Hematopoietic multipotent progenitor cell treated with erythropoietin and hydrocortisone succinate and interleukin-3 and kit ligand, for 6 days (in vitro differentiated cells): ENCODE measurements at regions not wholly inside any gene's neighbourhood (a gene's known extent, or its start where the extent isn't known, plus 50 kb on each side); places are given as distances from the start of the nearest gene placed in this dataset.

Experiments
- DNase-seq: peaks from one replicate; pipeline ENCODE4 v3.0.0-alpha.2; 2015

DNA sequence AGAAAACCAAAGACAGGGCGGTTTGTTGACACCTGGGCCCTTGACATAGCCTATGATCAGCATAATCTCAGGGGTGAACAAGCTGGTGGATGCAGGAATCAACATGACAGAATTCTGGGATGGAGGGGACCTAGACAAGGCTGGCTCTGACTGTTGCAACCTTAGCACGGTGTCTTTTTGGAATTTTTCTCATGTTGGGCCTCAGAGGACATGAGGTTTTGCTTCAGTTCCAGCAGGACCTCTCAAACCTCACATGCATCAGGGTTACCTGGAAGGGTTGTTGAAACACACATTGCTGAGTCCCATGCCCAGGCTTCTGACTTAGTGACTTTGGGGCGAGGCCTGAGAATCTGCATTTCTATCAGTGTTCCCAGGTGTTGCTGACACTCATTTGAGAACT is 345.6 kb upstream of the B3GAT1 start:
- DNase-seq, result no peak

GRCh38 chr11:134756811-134757540 is 344.9 kb upstream of the B3GAT1 start:
- DNase-seq, result no peak

- no peak for DNase-seq
These were observed 343.5 kb upstream of the B3GAT1 start for GRCh38 chr11:134755535-134755934.

DNA sequence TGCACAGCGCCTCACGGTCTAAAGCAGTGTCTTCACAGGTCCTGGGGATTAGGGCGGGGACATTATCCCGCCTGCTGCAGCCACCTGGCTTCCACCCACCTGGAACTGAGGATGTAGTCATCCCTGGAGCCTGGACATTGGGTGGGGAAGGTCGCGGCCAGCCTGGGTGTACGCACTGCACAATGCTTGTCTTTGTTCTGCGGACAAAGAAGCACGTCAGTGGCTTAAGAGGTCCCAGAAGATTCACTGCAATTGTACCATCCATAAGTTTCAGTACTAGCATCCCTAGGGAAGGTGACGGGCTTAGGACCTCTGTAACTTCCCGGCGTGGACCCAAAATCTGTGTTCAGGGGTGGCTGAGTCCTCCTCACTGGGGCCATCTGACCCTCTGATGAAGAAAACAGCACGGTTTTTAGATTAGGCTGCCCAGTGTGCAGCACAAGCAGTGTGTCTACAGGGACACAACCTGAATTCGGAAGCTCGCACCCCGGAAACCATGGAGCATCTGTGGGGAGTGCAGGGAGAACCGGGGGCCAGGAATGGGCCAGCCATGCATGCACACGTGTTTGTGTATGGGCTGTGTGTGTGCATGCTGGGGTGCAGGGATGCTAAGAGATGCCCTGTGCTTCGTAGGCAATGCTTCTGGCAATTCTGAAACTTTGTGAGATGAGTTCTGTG is 342.6 kb upstream of the B3GAT1 start:
- no peak for DNase-seq

GRCh38 chr11:134753771-134754520 is 341.9 kb upstream of the B3GAT1 start:
- DNase-seq, result no peak

DNA sequence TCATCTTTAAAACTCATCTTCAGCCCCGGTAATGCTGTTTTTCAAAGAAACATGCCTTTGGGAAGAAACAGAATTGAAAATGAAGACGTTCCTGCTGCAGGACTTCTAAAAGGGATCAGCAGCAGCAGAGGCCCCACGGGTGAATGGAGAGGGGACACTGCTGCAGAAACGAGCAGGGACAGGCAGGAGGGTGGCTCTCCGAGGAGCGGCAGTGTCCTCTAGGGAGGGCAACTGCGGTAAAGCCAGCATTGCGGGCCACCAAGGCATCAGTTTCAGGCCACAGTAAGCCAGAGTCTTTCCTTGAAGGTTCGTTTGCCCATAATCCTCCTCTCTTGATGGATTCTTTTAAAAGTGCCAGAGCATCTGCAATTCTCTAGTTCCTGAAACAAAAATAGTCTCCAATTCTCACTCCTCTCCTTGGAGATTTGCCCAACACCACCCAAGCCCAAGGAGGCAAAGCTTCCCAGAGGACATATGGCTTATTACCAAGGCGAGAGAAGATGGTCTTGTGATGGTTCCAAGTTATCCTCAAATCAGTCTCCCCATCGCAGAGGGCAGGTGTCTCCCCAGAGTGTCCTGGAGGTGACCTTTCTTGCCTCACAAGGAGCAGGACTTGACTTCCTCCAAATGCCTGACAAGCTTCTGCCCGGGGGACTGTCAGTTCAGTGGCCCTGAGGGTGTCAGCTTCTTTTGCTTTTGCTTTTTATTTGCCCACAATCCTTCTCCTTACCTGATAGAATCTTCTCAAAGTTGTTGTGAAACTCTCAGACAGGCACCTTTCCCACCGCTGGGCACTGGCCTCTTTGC is 341.1 kb upstream of the B3GAT1 start:
- DNase-seq, result no peak

GRCh38 chr11:134752526-134752925 is 340.5 kb upstream of the B3GAT1 start:
- no peak for DNase-seq

- DNase-seq, result no peak
These were observed 339.7 kb upstream of the B3GAT1 start for GRCh38 chr11:134751766-134752165.

DNA sequence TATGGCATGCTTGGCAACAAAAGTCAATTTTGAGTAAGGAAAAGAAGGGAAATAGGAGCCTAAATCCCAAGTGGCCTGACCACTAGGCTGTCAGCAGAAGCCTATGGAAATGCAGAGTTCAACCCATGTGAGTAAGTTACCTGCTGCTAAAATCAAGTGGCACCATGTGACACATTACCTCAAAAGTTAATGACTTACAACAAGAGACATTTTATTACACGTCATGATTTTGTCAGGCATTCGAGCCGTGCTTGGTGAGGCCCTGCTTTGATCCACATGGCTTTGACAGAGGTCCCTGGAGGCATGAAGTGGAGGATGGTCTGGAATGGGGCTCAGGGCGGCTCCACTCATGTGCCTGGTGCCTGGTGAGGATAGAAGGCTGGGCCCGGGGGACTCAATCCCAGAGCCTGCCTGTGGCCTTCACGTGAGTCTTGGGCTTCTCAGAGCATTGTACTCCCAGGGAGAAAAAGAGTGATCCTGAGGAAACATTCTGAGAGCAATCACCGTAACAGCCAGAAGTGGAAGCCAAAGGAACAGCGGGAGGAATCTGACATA is 339.1 kb upstream of the B3GAT1 start:
- no peak for DNase-seq

DNA sequence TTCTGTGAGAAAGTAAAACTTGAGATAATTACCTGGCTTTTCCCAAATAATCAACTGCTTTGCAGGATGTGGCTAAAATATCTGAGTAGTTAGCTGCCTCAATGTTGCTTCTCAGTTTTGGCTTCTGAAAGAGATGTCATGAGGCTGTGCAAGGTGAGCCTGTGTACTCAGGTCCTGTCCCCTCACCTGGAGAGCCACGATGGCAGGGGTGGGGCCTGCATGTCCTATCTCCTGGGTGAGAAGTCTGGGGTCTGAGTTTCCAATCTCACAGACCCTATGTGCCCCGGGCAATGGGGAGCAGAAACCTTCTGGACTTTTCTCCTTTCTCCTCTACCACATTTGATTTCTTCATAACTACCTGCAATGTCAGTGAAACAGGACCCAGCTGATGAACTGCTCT is 338.6 kb upstream of the B3GAT1 start:
- DNase-seq, result no peak

DNA sequence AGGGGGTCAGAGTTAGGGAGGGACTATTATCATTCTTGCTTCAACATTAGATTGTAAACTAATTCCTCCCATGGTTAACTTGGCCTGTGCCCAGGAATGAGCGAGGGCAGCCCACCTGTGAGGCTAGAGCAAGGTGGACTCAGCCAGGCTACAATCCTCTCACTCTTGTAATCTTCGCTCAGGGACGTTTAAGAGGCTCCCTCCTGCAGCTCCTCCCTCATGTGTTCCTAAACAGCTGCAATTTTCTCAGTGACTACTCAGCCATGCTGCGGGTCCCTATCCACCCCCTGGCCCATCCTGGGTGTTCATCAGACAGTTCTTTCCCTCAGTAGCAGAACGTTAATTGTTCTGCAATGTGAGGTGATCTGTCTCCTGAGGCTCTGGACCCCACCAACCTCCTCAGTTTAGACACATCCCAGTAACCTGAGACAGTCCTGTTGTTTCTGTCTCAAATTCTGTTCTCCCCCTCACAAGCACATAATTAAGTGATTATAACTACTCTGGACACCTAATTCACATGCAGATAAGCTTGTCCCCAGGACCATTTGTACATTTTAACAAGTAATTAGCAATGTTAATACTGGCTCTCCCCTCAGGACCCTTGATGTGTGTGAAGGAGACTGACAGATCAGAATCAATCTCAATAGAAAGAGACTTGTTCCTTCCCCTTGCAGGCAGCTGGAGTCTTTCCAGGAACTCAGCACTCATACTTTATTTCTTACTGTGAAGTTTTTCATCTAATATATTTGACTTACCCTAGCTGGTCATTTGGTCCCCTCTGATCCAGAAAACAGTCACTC is 337.2 kb upstream of the B3GAT1 start:
- no peak for DNase-seq

GRCh38 chr11:134746609-134747008 is 334.6 kb upstream of the B3GAT1 start:
- DNase-seq, result no peak

DNA sequence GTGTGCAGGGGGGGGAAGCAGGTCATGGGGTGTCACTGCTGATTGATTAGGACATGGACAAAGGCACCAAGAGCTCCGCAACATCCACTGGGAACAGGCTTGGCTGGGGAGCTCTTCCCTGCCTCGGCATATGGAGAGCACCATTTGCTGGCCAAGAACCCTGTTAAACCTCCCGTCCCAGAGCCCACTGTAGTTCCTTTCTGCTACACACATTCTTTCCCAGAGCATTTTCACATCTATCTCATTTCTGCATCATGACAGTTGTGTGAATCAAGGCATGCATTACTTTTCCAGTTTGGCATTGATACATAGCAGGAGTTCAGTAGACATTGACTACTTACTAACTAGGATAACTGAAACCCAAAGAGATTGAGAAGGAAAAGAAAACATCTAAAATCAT is 333.4 kb upstream of the B3GAT1 start:
- DNase-seq, result no peak

- no peak for DNase-seq
These were observed 331.8 kb upstream of the B3GAT1 start for GRCh38 chr11:134743820-134744195.

- DNase-seq, result no peak
These were observed 331.1 kb upstream of the B3GAT1 start for GRCh38 chr11:134742956-134743819.

- DNase-seq, result no peak
These were observed 330.2 kb upstream of the B3GAT1 start for GRCh38 chr11:134742224-134742612.

GRCh38 chr11:134741453-134742223 is 329.6 kb upstream of the B3GAT1 start:
- no peak for DNase-seq

- no peak for DNase-seq
These were observed 328.7 kb upstream of the B3GAT1 start for GRCh38 chr11:134740590-134741261.

GRCh38 chr11:134739136-134739535 is 327.1 kb upstream of the B3GAT1 start:
- DNase-seq, result no peak

DNA sequence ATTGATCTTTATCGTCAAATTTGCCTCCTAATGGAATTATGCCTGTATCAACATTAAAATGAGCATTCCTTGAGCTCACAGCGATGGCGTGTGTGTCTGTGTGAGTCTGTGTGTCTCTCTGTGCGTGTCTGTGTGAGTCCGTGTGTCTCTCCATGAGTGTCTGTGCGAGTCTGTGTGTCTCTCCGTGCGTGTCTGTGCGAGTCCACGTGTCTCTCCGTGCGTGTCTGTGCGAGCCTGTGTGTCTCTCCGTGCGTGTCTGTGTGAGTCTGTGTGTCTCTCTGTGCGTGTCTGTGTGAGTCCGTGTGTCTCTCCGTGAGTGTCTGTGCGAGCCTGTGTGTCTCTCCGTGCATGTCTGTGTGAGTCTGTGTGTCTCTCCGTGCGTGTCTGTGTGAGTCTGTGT is 326.5 kb upstream of the B3GAT1 start:
- no peak for DNase-seq
